ENCODE measurements at regions not wholly inside any gene's neighbourhood (a gene's known extent, or its start where the extent isn't known, plus 50 kb on each side); places are given as distances from the start of the nearest gene placed in this dataset.

DNA sequence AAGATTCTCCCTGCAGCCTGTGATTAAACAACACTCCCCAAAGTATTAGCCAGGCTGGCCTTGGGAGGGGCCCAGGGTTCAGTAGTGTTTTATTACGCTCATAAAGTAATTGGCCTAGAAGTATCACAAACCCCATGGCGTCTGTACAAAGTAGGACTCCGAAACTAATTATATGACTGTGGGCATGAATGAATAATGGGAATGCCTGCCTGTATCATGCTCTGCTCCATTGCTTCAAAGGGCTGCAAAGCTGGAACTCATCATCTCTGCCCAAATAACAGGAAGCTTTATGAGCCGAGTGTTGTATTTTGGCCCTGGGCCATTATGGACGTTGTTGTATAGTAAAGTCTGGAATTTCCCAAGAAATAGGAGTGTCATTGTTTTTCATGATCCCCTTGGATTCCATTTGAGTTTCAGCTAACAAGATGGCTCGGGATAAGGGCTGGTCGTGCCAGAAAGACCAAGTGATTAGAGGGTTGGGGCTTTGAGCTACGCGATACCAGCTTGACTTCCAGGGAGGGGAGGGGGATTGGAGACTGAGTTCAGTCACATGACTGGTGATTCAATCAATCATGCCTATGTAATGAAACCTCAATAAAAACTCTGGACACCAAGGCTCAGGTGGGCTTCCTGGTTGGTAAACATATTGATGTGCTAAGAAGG lies 65.3 kb upstream of the NPTX2 start:
- H3K36me3 ChIP-seq (ENCODE audit: control insufficient read depth, insufficient read depth, low read length), result no peaks in the 10 kb centered on the region
- Mint-ChIP-seq H3K4me1 (ENCODE audit: low read depth, unreplicated experiment) (no peaks in the 10 kb centered on the region), H3K27ac (ENCODE audit: unreplicated experiment) (no peak overlapping the region), H3K36me3 (ENCODE audit: insufficient read depth, unreplicated experiment) (no peaks in the 10 kb centered on the region), H3K4me3 (ENCODE audit: unreplicated experiment) (no peak overlapping the region), H3K27me3 (ENCODE audit: insufficient read depth, unreplicated experiment) (peaks cover 10% of the 10 kb centered on the region), H3K9me3 (ENCODE audit: unreplicated experiment) (peaks cover 12% of the 10 kb centered on the region)
- DNase-seq, result no peak
- POLR2A ChIA-PET, result no interaction called here
- no TSS peak for BruUV-seq (replicated peaks)
- H3K4me3 ChIP-seq (ENCODE audit: low read depth, low read length), result no peak overlapping the region
- CTCF ChIA-PET, result no interaction called here
- intact Hi-C loops (cut with micrococcal nuclease; ENCODE audit: unreplicated experiment), result no loop called here
- H3K4me1 ChIP-seq, result no peaks in the 10 kb centered on the region
- no peaks in the 10 kb centered on the region; the same call in 1 of the 2 replicates for H3K27me3 ChIP-seq (replicated peaks; ENCODE audit: control insufficient read depth, insufficient read depth, low read length)
- TF ChIP-seq CTCF (IDR thresholded peaks at IDR 0.05; ENCODE audit: insufficient read depth in 1 of 2, low read depth in 1 of 2, low read length in 1 of 2, severe bottlenecking in 1 of 2, unreplicated experiment in 1 of 2), result no peak
- H3K9me3 ChIP-seq, result peaks cover 10% of the 10 kb centered on the region

- Histone ChIP-seq H3K4me1 (no peaks in the 10 kb centered on the region), H3K36me3 (ENCODE audit: control insufficient read depth, insufficient read depth, low read length) (no peaks in the 10 kb centered on the region), H3K4me3 (ENCODE audit: low read depth, low read length) (no peak overlapping the region), H3K27me3 (replicated peaks; ENCODE audit: control insufficient read depth, insufficient read depth, low read length) (no peaks in the 10 kb centered on the region; the same call in 1 of the 2 replicates), H3K9me3 (peaks cover 7% of the 10 kb centered on the region)
- Mint-ChIP-seq H3K27ac (ENCODE audit: unreplicated experiment) (no peak overlapping the region), H3K27me3 (ENCODE audit: insufficient read depth, unreplicated experiment) (peaks cover 13% of the 10 kb centered on the region), H3K4me3 (ENCODE audit: unreplicated experiment) (no peak overlapping the region), H3K9me3 (ENCODE audit: unreplicated experiment) (peaks cover 12% of the 10 kb centered on the region), H3K4me1 (ENCODE audit: low read depth, unreplicated experiment) (no peaks in the 10 kb centered on the region), H3K36me3 (ENCODE audit: insufficient read depth, unreplicated experiment) (no peaks in the 10 kb centered on the region)
- DNase-seq, result no peak
- intact Hi-C loops (cut with micrococcal nuclease; ENCODE audit: unreplicated experiment), result no loop called here
- TF ChIP-seq CTCF (IDR thresholded peaks at IDR 0.05; ENCODE audit: insufficient read depth in 1 of 2, low read depth in 1 of 2, low read length in 1 of 2, severe bottlenecking in 1 of 2, unreplicated experiment in 1 of 2), result no peak
- ChIA-PET POLR2A (no interaction called here), CTCF (no interaction called here)
- no TSS peak for BruUV-seq (replicated peaks)
These were observed 68.1 kb upstream of the NPTX2 start for GRCh38 chr7:98548971-98549370.

GRCh38 chr7:98548370-98548769 lies 68.7 kb upstream of the NPTX2 start:
- intact Hi-C loops (cut with micrococcal nuclease; ENCODE audit: unreplicated experiment), result no loop called here

More at GRCh38 chr7:98548370-98548769, 68.7 kb upstream of the NPTX2 start:
- Histone ChIP-seq H3K9me3 (peaks cover 7% of the 10 kb centered on the region), H3K36me3 (ENCODE audit: control insufficient read depth, insufficient read depth, low read length) (no peaks in the 10 kb centered on the region), H3K4me3 (ENCODE audit: low read depth, low read length) (no peak overlapping the region), H3K4me1 (no peaks in the 10 kb centered on the region), H3K27me3 (replicated peaks; ENCODE audit: control insufficient read depth, insufficient read depth, low read length) (no peaks in the 10 kb centered on the region; the same call in 1 of the 2 replicates)
- peaks cover 13% of the 10 kb centered on the region for H3K27me3 Mint-ChIP-seq (ENCODE audit: insufficient read depth, unreplicated experiment)
- BruUV-seq (replicated peaks), result no TSS peak
- POLR2A ChIA-PET, result no interaction called here
- CTCF ChIA-PET, result interaction anchor here (1.2 kb wide), 1 partner anchor 294 kb away, joined by 3 read pairs; no protein-coding TSS in a partner anchor
- TF ChIP-seq CTCF (IDR thresholded peaks at IDR 0.05; ENCODE audit: insufficient read depth in 1 of 2, low read depth in 1 of 2, low read length in 1 of 2, severe bottlenecking in 1 of 2, unreplicated experiment in 1 of 2), result no peak
- H3K9me3 Mint-ChIP-seq (ENCODE audit: unreplicated experiment), result peaks cover 12% of the 10 kb centered on the region
- no peaks in the 10 kb centered on the region for H3K4me1 Mint-ChIP-seq (ENCODE audit: low read depth, unreplicated experiment)
- no peaks in the 10 kb centered on the region for H3K36me3 Mint-ChIP-seq (ENCODE audit: insufficient read depth, unreplicated experiment)
- H3K27ac Mint-ChIP-seq (ENCODE audit: unreplicated experiment), result no peak overlapping the region
- H3K4me3 Mint-ChIP-seq (ENCODE audit: unreplicated experiment), result no peak overlapping the region
- DNase-seq, result no peak

Data from Caco-2 (cell line).